Neural progenitor cell (in vitro differentiated cells): ENCODE measurements at regions not wholly inside any gene's neighbourhood (a gene's known extent, or its start where the extent isn't known, plus 50 kb on each side); places are given as distances from the start of the nearest gene placed in this dataset.

ENCODE experiments used
- DNase-seq: peaks from one replicate; pipeline ENCODE4 v3.0.0-alpha.2; 2016; ENCODE audit warnings: low spot score
- H2AFZ ChIP-seq: fragments of 200-600 bp; sonication (generic); replicated peaks from 2 replicates; pipeline ENCODE4 v1.6.1; 2016; ENCODE audit warnings: antibody characterized with exemption
- H3F3A ChIP-seq: fragments of 200-600 bp; sonication (generic); 2 replicates; pipeline ENCODE4 v1.6.1; 2016; ENCODE audit warnings: antibody characterized with exemption, low read depth
- H3K27ac ChIP-seq: fragments of 200-600 bp; sonication (generic); 2 replicates; pipeline ENCODE4 v1.5.1; 2016; ENCODE audit warnings: mild to moderate bottlenecking
- H3K27me3 ChIP-seq: fragments of 200-600 bp; sonication (generic); 2 replicates; pipeline ENCODE4 v1.6.1; 2016; ENCODE audit warnings: mild to moderate bottlenecking, moderate library complexity
- H3K36me3 ChIP-seq: fragments of 200-600 bp; sonication (generic); 2 replicates; pipeline ENCODE4 v1.5.1; 2016
- H3K4me1 ChIP-seq: fragments of 200-600 bp; sonication (generic); 2 replicates; pipeline ENCODE4 v1.6.1; 2016; ENCODE audit warnings: mixed run types
- H3K4me2 ChIP-seq: fragments of 200-600 bp; sonication (generic); 2 replicates; pipeline ENCODE4 v1.6.1; 2016
- H3K4me3 ChIP-seq: fragments of 200-600 bp; sonication (generic); 2 replicates; pipeline ENCODE4 v1.5.1; 2016
- H3K79me2 ChIP-seq: fragments of 200-600 bp; sonication (generic); 2 replicates; pipeline ENCODE4 v1.6.1; 2016; ENCODE audit warnings: low read depth
- H3K9ac ChIP-seq: fragments of 200-600 bp; sonication (generic); 2 replicates; pipeline ENCODE4 v1.6.1; 2016
- H3K9me3 ChIP-seq: fragments of 200-600 bp; sonication (generic); 2 replicates; pipeline ENCODE4 v1.5.1; 2016; ENCODE audit warnings: low read depth
- H4K20me1 ChIP-seq: fragments of 200-600 bp; sonication (generic); 2 replicates; pipeline ENCODE4 v1.6.1; 2016; ENCODE audit warnings: low read depth
- H3K27ac Mint-ChIP-seq: 3 replicates; pipeline ENCODE4 v1.8.0; 2021; ENCODE audit warnings: mixed read lengths
- H3K27me3 Mint-ChIP-seq: 2 replicates; pipeline ENCODE4 v1.8.0; 2022; ENCODE audit warnings: low read depth, mild to moderate bottlenecking, inconsistent platforms, moderate library complexity, mixed read lengths; ENCODE audit not compliant: insufficient read depth
- H3K36me3 Mint-ChIP-seq: 3 replicates; pipeline ENCODE4 v1.8.0; 2021; ENCODE audit warnings: mixed read lengths
- H3K4me1 Mint-ChIP-seq: 3 replicates; pipeline ENCODE4 v1.8.0; 2021; ENCODE audit warnings: mixed read lengths
- H3K4me3 Mint-ChIP-seq: 3 replicates; pipeline ENCODE4 v1.8.0; 2021; ENCODE audit warnings: mild to moderate bottlenecking, moderate library complexity, mixed read lengths
- H3K9me3 Mint-ChIP-seq: 3 replicates; pipeline ENCODE4 v1.8.0; 2020; ENCODE audit warnings: mixed read lengths
- CTCF ChIP-seq: fragments of 200-600 bp; sonication (generic); IDR thresholded peaks from 2 replicates; pipeline ENCODE4 v1.5.1; 2017; ENCODE audit warnings: antibody characterized with exemption, mild to moderate bottlenecking
- EZH2 ChIP-seq: fragments of 200-600 bp; sonication (generic); IDR thresholded peaks from 2 replicates; pipeline ENCODE4 v1.6.1; 2017; ENCODE audit warnings: antibody characterized with exemption, mild to moderate bottlenecking, moderate library complexity
- EZH2phosphoT487 ChIP-seq: fragments of 200-600 bp; sonication (generic); IDR thresholded peaks from 2 replicates; pipeline ENCODE4 v1.6.1; 2017; ENCODE audit warnings: antibody characterized with exemption

- Histone ChIP-seq H3K4me2 (no peak overlapping the region), H3F3A (no peaks in the 10 kb centered on the region), H4K20me1 (no peaks in the 10 kb centered on the region), H3K27me3 (no peaks in the 10 kb centered on the region), H3K9me3 (peaks cover 4% of the 10 kb centered on the region), H3K27ac (no peak overlapping the region), H3K36me3 (no peaks in the 10 kb centered on the region), H2AFZ (no peak overlapping the region), H3K79me2 (no peaks in the 10 kb centered on the region), H3K9ac (no peak overlapping the region), H3K4me3 (no peak overlapping the region), H3K4me1 (no peaks in the 10 kb centered on the region)
- no peak for DNase-seq
- H3K36me3 Mint-ChIP-seq: no peaks in the 10 kb centered on the region
- no peak overlapping the region for H3K4me3 Mint-ChIP-seq
- TF ChIP-seq EZH2 (no peak), EZH2phosphoT487 (no peak)
- peaks cover under 1% of the 10 kb centered on the region for H3K4me1 Mint-ChIP-seq
- H3K9me3 Mint-ChIP-seq: peaks cover 7% of the 10 kb centered on the region
- no peak overlapping the region for H3K27ac Mint-ChIP-seq
- no peaks in the 10 kb centered on the region for H3K27me3 Mint-ChIP-seq
Observed at GRCh38 chr5:145340099-145340498, 495.0 kb downstream of the PRELID2 start.

- no peaks in the 10 kb centered on the region for H3K27me3 Mint-ChIP-seq
- no peaks in the 10 kb centered on the region for H3K9me3 Mint-ChIP-seq
- no peak for DNase-seq
- no peaks in the 10 kb centered on the region for H3K4me1 ChIP-seq
- H3K4me3 ChIP-seq: no peak overlapping the region
- H3K27ac Mint-ChIP-seq: no peak overlapping the region
- H3K27me3 ChIP-seq: no peaks in the 10 kb centered on the region
- no peak overlapping the region for H3K4me3 Mint-ChIP-seq
- no peak overlapping the region for H3K9ac ChIP-seq
- no peak overlapping the region for H2AFZ ChIP-seq
- H4K20me1 ChIP-seq: no peaks in the 10 kb centered on the region
- H3K36me3 ChIP-seq: no peaks in the 10 kb centered on the region
- H3K9me3 ChIP-seq: no peaks in the 10 kb centered on the region
- H3K4me1 Mint-ChIP-seq: no peaks in the 10 kb centered on the region
- no peaks in the 10 kb centered on the region for H3F3A ChIP-seq
- no peaks in the 10 kb centered on the region for H3K36me3 Mint-ChIP-seq
- H3K4me2 ChIP-seq: no peak overlapping the region
- H3K79me2 ChIP-seq: no peaks in the 10 kb centered on the region
- TF ChIP-seq EZH2phosphoT487: no peak
- TF ChIP-seq EZH2: no peak
- no peak for TF ChIP-seq CTCF
- no peak overlapping the region for H3K27ac ChIP-seq
Observed at GRCh38 chr5:145324767-145325479, 510.2 kb downstream of the PRELID2 start.

- Histone ChIP-seq H4K20me1 (no peaks in the 10 kb centered on the region), H3K9me3 (no peaks in the 10 kb centered on the region), H2AFZ (no peak overlapping the region), H3K79me2 (no peaks in the 10 kb centered on the region), H3K4me2 (no peak overlapping the region), H3K27ac (no peak overlapping the region), H3K9ac (no peak overlapping the region), H3K4me3 (no peak overlapping the region), H3K4me1 (no peaks in the 10 kb centered on the region), H3F3A (no peaks in the 10 kb centered on the region), H3K27me3 (no peaks in the 10 kb centered on the region), H3K36me3 (no peaks in the 10 kb centered on the region)
- H3K36me3 Mint-ChIP-seq: no peaks in the 10 kb centered on the region
- H3K27me3 Mint-ChIP-seq: no peaks in the 10 kb centered on the region
- no peak for TF ChIP-seq EZH2phosphoT487
- no peak for TF ChIP-seq CTCF
- TF ChIP-seq EZH2: no peak
- H3K27ac Mint-ChIP-seq: no peak overlapping the region
- no peak for DNase-seq
- H3K4me1 Mint-ChIP-seq: no peaks in the 10 kb centered on the region
- peaks cover 2% of the 10 kb centered on the region for H3K9me3 Mint-ChIP-seq
- no peak overlapping the region for H3K4me3 Mint-ChIP-seq
Observed at GRCh38 chr5:145324101-145324500, 511.0 kb downstream of the PRELID2 start.

DNA sequence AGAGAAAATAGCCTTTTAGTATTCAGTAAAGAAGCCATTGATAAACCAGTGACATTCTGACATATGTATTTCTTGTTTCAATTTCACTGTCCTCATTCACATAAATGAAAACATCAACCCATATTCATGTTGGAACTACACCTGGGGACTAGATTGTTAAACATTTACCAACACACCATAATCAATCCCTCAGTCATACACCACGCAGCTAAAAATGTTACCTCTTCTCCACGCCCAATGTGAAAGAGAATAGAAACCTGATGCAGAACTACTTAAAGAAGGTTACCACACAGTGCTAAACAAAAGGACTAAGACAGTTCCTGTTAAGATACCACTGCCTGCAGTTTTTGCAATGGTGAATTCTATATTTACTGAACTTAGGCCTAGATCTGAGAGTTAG, 518.9 kb downstream of the PRELID2 start:
- H3K36me3 Mint-ChIP-seq: no peaks in the 10 kb centered on the region
- Histone ChIP-seq H3K79me2 (no peaks in the 10 kb centered on the region), H3F3A (no peaks in the 10 kb centered on the region), H3K9ac (no peak overlapping the region), H3K4me2 (no peak overlapping the region), H3K9me3 (no peaks in the 10 kb centered on the region), H3K27ac (no peak overlapping the region), H3K4me3 (no peak overlapping the region), H3K4me1 (peaks cover 6% of the 10 kb centered on the region), H3K36me3 (no peaks in the 10 kb centered on the region), H2AFZ (no peak overlapping the region), H3K27me3 (no peaks in the 10 kb centered on the region), H4K20me1 (no peaks in the 10 kb centered on the region)
- no peaks in the 10 kb centered on the region for H3K4me1 Mint-ChIP-seq
- TF ChIP-seq CTCF (no peak), EZH2 (no peak)
- no peak for DNase-seq
- no peak overlapping the region for H3K27ac Mint-ChIP-seq
- H3K9me3 Mint-ChIP-seq: peaks cover 2% of the 10 kb centered on the region
- H3K4me3 Mint-ChIP-seq: no peak overlapping the region
- H3K27me3 Mint-ChIP-seq: no peaks in the 10 kb centered on the region
